MM.1S (cell line): ENCODE measurements at regions not wholly inside any gene's neighbourhood (a gene's known extent, or its start where the extent isn't known, plus 50 kb on each side); places are given as distances from the start of the nearest gene placed in this dataset.

Source experiments
- EZH2phosphoT487 ChIP-seq: fragments of 300-600 bp; sonication (generic); IDR thresholded peaks from 2 replicates; pipeline ENCODE4 v1.6.1; 2018; ENCODE audit warnings: antibody characterized with exemption, low read length
- TF ChIP-seq, protein P1 (sequence below): fragments of 300-600 bp; sonication (generic); IDR thresholded peaks from 2 replicates; pipeline ENCODE4 v1.5.1; 2016; ENCODE audit warnings: antibody characterized with exemption, low read length, mixed read lengths

DNA sequence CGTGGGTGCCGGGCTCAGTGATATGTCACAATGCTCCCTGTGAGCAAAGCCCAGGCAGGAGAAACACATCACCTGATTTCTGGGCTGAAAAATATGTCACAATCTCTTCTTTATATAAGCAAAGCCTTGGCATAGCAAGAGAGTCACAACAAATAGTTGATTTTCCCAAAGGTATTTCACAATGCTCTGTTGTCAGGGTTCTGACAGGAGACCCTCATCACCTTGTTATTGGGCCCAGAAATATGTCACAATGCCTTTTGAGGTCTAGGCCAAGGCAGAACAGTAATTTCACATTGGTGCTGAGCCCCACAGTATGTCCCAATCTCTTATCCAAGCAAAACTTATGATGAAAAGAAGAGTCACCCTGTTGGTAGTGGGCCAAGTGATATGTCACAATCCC, 125.7 kb downstream of the ZNF675 start:
- TF ChIP-seq, protein P1, sequence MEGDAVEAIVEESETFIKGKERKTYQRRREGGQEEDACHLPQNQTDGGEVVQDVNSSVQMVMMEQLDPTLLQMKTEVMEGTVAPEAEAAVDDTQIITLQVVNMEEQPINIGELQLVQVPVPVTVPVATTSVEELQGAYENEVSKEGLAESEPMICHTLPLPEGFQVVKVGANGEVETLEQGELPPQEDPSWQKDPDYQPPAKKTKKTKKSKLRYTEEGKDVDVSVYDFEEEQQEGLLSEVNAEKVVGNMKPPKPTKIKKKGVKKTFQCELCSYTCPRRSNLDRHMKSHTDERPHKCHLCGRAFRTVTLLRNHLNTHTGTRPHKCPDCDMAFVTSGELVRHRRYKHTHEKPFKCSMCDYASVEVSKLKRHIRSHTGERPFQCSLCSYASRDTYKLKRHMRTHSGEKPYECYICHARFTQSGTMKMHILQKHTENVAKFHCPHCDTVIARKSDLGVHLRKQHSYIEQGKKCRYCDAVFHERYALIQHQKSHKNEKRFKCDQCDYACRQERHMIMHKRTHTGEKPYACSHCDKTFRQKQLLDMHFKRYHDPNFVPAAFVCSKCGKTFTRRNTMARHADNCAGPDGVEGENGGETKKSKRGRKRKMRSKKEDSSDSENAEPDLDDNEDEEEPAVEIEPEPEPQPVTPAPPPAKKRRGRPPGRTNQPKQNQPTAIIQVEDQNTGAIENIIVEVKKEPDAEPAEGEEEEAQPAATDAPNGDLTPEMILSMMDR = no peak
- no peak for TF ChIP-seq EZH2phosphoT487
